ENCODE measurements at regions not wholly inside any gene's neighbourhood (a gene's known extent, or its start where the extent isn't known, plus 50 kb on each side); places are given as distances from the start of the nearest gene placed in this dataset.

- TF ChIP-seq ZNF529 (tag by site-specific recombination; IDR thresholded peaks at IDR 0.05; ENCODE audit: insufficient replicate concordance), result no peak
- no peak for TF ChIP-seq ZNF132 (tag by site-specific recombination; IDR thresholded peaks at IDR 0.05; ENCODE audit: borderline replicate concordance)
- TF ChIP-seq ZNF629 (tag by site-specific recombination; IDR thresholded peaks at IDR 0.05), result no peak
- no peak for TF ChIP-seq ZBTB1 (tag by site-specific recombination; IDR thresholded peaks at IDR 0.05)
- TF ChIP-seq REPIN1 (tag by site-specific recombination; IDR thresholded peaks at IDR 0.05; ENCODE audit: low read depth), result no peak
- TF ChIP-seq KLF9 (tag by site-specific recombination; IDR thresholded peaks at IDR 0.05; ENCODE audit: low read depth), result no peak
- no peak for TF ChIP-seq ZNF155 (tag by site-specific recombination; IDR thresholded peaks at IDR 0.05)
- no peak for TF ChIP-seq ZNF837 (tag by site-specific recombination; IDR thresholded peaks at IDR 0.05)
- no peak overlapping the region for H3K27ac ChIP-seq (ENCODE audit: extremely low read depth, low read depth, low read length)
- H3K9me3 ChIP-seq (ENCODE audit: control insufficient read depth, insufficient read depth, low read depth, low read length), result no peaks in the 10 kb centered on the region
- H3K4me3 ChIP-seq (ENCODE audit: low read depth, low read length), result no peak overlapping the region
- POLR2A ChIA-PET, result no interaction called here
- CTCF ChIA-PET, result interaction anchor here (1.0 to 2.4 kb wide), 2 partner anchors 39 to 42 kb away, joined by 6 to 10 read pairs; no protein-coding TSS in a partner anchor
- H3K4me1 ChIP-seq (ENCODE audit: control insufficient read depth, insufficient read depth, low read length), result no peaks in the 10 kb centered on the region
- no peaks in the 10 kb centered on the region for H3K36me3 ChIP-seq (ENCODE audit: control insufficient read depth in 2 of 2, insufficient read depth in 1 of 2, low read length in 2 of 2)
Observed at GRCh38 chr12:107567876-107568619, 117.6 kb upstream of the PWP1 start.

- TF ChIP-seq EGR2 (tag by site-specific recombination; IDR thresholded peaks at IDR 0.05; ENCODE audit: low read depth) (no peak), ZNF398 (tag by site-specific recombination; IDR thresholded peaks at IDR 0.05) (no peak), ZBTB21 (tag by site-specific recombination; IDR thresholded peaks at IDR 0.05) (no peak), ZNF449 (tag by site-specific recombination; IDR thresholded peaks at IDR 0.05) (no peak), ZNF175 (tag by site-specific recombination; IDR thresholded peaks at IDR 0.05) (no peak), OSR2 (tag by site-specific recombination; IDR thresholded peaks at IDR 0.05) (no peak), ZNF423 (tag by site-specific recombination; IDR thresholded peaks at IDR 0.05) (no peak), BCL11A (tag by site-specific recombination; IDR thresholded peaks at IDR 0.05; ENCODE audit: low read depth) (no peak), INSM2 (tag by site-specific recombination; IDR thresholded peaks at IDR 0.05) (no peak), ZNF768 (tag by site-specific recombination; IDR thresholded peaks at IDR 0.05) (no peak)
- Histone ChIP-seq H3K27ac (ENCODE audit: extremely low read depth, low read depth, low read length) (no peak overlapping the region), H3K36me3 (ENCODE audit: control insufficient read depth in 2 of 2, insufficient read depth in 1 of 2, low read length in 2 of 2) (no peaks in the 10 kb centered on the region), H3K4me3 (ENCODE audit: low read depth, low read length) (no peak overlapping the region), H3K4me1 (ENCODE audit: control insufficient read depth, insufficient read depth, low read length) (no peaks in the 10 kb centered on the region), H3K9me3 (ENCODE audit: control insufficient read depth, insufficient read depth, low read depth, low read length) (no peaks in the 10 kb centered on the region)
- POLR2A ChIA-PET, result no interaction called here
- CTCF ChIA-PET, result interaction anchor here (1.0 to 2.4 kb wide), 2 partner anchors 39 to 42 kb away, joined by 6 to 10 read pairs; no protein-coding TSS in a partner anchor
Observed at GRCh38 chr12:107568718-107569117, 116.9 kb upstream of the PWP1 start.
